Vagina (tissue), 2 donors: ENCODE measurements at regions not wholly inside any gene's neighbourhood (a gene's known extent, or its start where the extent isn't known, plus 50 kb on each side); places are given as distances from the start of the nearest gene placed in this dataset.

Experiments
- CTCF ChIP-seq, 3 experiments: fragments of 450-650 bp in 2 of 3; fragments of 200-600 bp in 1 of 3; sonication (generic) in 1 of 3; IDR thresholded peaks; one replicate each; pipeline ENCODE4 v1.5.1; 2017 to 2019; ENCODE audit warnings: antibody characterized with exemption in 3 of 3, mild to moderate bottlenecking in 2 of 3, moderate library complexity in 2 of 3
- POLR2A ChIP-seq, 2 donors: fragments of 450-650 bp; IDR thresholded peaks; one replicate each; pipeline ENCODE4 v1.6.1; 2017; ENCODE audit warnings: antibody characterized with exemption in 2 of 2, mild to moderate bottlenecking in 2 of 2, moderate library complexity in 2 of 2

GRCh38 chr1:72678683-72679082, 396.3 kb upstream of the NEGR1 start:
- TF ChIP-seq CTCF (IDR thresholded peaks at IDR 0.05) (no peak), POLR2A (IDR thresholded peaks at IDR 0.05) (no peak)
